Loucy (cell line): ENCODE measurements at regions not wholly inside any gene's neighbourhood (a gene's known extent, or its start where the extent isn't known, plus 50 kb on each side); places are given as distances from the start of the nearest gene placed in this dataset.

ENCODE experiments used
- H2AFZ ChIP-seq: fragments of 200-600 bp; sonication (generic); 2 replicates; pipeline ENCODE4 v1.6.0; 2016; ENCODE audit warnings: antibody characterized with exemption, mild to moderate bottlenecking, low read length, moderate library complexity
- H3F3A ChIP-seq: fragments of 200-600 bp; 2 replicates; pipeline ENCODE4 v1.6.0; 2016; ENCODE audit warnings: antibody characterized with exemption, low read depth, mild to moderate bottlenecking
- H3K27me3 ChIP-seq: fragments of 200-600 bp; sonication (generic); 2 replicates; pipeline ENCODE4 v1.6.1; 2014; ENCODE audit warnings: low read length, mild to moderate bottlenecking; ENCODE audit not compliant: insufficient read depth, poor library complexity, severe bottlenecking
- H3K36me3 ChIP-seq: fragments of 200-600 bp; sonication (generic); 2 replicates; pipeline ENCODE4 v1.6.1; 2016; ENCODE audit warnings: low read length; ENCODE audit not compliant: insufficient read depth
- H3K4me1 ChIP-seq: fragments of 200-600 bp; sonication (generic); 2 replicates; pipeline ENCODE4 v1.5.1; 2014; ENCODE audit warnings: low read length, mild to moderate bottlenecking; ENCODE audit not compliant: insufficient read depth, poor library complexity, severe bottlenecking
- H3K4me2 ChIP-seq: fragments of 200-600 bp; sonication (generic); 2 replicates; pipeline ENCODE4 v1.6.0; 2014; ENCODE audit warnings: antibody characterized with exemption, low read length, low read depth, mild to moderate bottlenecking; ENCODE audit not compliant: poor library complexity, severe bottlenecking
- H3K4me3 ChIP-seq: fragments of 200-600 bp; sonication (generic); 2 replicates; pipeline ENCODE4 v1.5.1; 2014; ENCODE audit warnings: low read length, mild to moderate bottlenecking, mixed read lengths; ENCODE audit not compliant: poor library complexity, severe bottlenecking
- H3K79me2 ChIP-seq: fragments of 200-600 bp; sonication (generic); 2 replicates; pipeline ENCODE4 v1.6.1; 2014; ENCODE audit warnings: low read length; ENCODE audit not compliant: insufficient read depth
- H3K9ac ChIP-seq: fragments of 200-600 bp; sonication (generic); 2 replicates; pipeline ENCODE4 v1.6.0; 2014; ENCODE audit warnings: mild to moderate bottlenecking, low read depth, low read length, moderate library complexity; ENCODE audit not compliant: poor library complexity, severe bottlenecking
- H3K9me2 ChIP-seq: fragments of 200-600 bp; sonication (generic); replicated peaks from 2 replicates; pipeline ENCODE4 v1.6.1; 2016; ENCODE audit warnings: low read depth, low read length, mixed read lengths
- H3K9me3 ChIP-seq: fragments of 200-600 bp; sonication (generic); 2 replicates; pipeline ENCODE4 v1.6.1; 2014; ENCODE audit warnings: mild to moderate bottlenecking, antibody characterized with exemption, low read length, low read depth; ENCODE audit not compliant: insufficient read depth
- H4K20me1 ChIP-seq: fragments of 200-600 bp; sonication (generic); 2 replicates; pipeline ENCODE4 v1.6.0; 2014; ENCODE audit warnings: antibody characterized with exemption, low read length, mild to moderate bottlenecking; ENCODE audit not compliant: insufficient read depth, poor library complexity, severe bottlenecking
- EZH2phosphoT487 ChIP-seq: fragments of 200-600 bp; IDR thresholded peaks from 2 replicates; pipeline ENCODE4 v1.6.1; 2018; ENCODE audit warnings: antibody characterized with exemption, mild to moderate bottlenecking, moderate library complexity, borderline replicate concordance
- TF ChIP-seq, protein P1 (sequence below): fragments of 200-600 bp; sonication (generic); conservative IDR thresholded peaks from 2 replicates; pipeline ENCODE4 v1.5.1; 2014; ENCODE audit warnings: mild to moderate bottlenecking, antibody characterized with exemption, low read length

- TF ChIP-seq, protein P1, sequence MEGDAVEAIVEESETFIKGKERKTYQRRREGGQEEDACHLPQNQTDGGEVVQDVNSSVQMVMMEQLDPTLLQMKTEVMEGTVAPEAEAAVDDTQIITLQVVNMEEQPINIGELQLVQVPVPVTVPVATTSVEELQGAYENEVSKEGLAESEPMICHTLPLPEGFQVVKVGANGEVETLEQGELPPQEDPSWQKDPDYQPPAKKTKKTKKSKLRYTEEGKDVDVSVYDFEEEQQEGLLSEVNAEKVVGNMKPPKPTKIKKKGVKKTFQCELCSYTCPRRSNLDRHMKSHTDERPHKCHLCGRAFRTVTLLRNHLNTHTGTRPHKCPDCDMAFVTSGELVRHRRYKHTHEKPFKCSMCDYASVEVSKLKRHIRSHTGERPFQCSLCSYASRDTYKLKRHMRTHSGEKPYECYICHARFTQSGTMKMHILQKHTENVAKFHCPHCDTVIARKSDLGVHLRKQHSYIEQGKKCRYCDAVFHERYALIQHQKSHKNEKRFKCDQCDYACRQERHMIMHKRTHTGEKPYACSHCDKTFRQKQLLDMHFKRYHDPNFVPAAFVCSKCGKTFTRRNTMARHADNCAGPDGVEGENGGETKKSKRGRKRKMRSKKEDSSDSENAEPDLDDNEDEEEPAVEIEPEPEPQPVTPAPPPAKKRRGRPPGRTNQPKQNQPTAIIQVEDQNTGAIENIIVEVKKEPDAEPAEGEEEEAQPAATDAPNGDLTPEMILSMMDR = no peak
- no peak for TF ChIP-seq EZH2phosphoT487
- Histone ChIP-seq H3K4me2 (no peak overlapping the region), H3K9ac (no peak overlapping the region), H4K20me1 (no peaks in the 10 kb centered on the region), H3K79me2 (no peaks in the 10 kb centered on the region), H3K4me3 (no peak overlapping the region), H2AFZ (no peak overlapping the region), H3K4me1 (peaks cover 22% of the 10 kb centered on the region), H3K36me3 (no peaks in the 10 kb centered on the region), H3K9me2 (no peaks in the 10 kb centered on the region), H3K9me3 (no peaks in the 10 kb centered on the region), H3F3A (no peaks in the 10 kb centered on the region), H3K27me3 (no peaks in the 10 kb centered on the region)
Measured at GRCh38 chr3:18888819-18889218, 259.5 kb upstream of the KCNH8 start.

- H3K4me2 ChIP-seq = no peak overlapping the region
- H2AFZ ChIP-seq = no peak overlapping the region
- H4K20me1 ChIP-seq = no peaks in the 10 kb centered on the region
- TF ChIP-seq, protein P1 = no peak
- TF ChIP-seq EZH2phosphoT487 = no peak
- no peaks in the 10 kb centered on the region for H3K9me3 ChIP-seq
- no peaks in the 10 kb centered on the region for H3F3A ChIP-seq
- no peaks in the 10 kb centered on the region for H3K9me2 ChIP-seq
- no peaks in the 10 kb centered on the region for H3K36me3 ChIP-seq
- H3K27me3 ChIP-seq = no peaks in the 10 kb centered on the region
- no peak overlapping the region for H3K9ac ChIP-seq
- peaks cover 22% of the 10 kb centered on the region for H3K4me1 ChIP-seq
- H3K79me2 ChIP-seq = no peaks in the 10 kb centered on the region
- no peak overlapping the region for H3K4me3 ChIP-seq
Measured at GRCh38 chr3:18888370-18888769, 259.9 kb upstream of the KCNH8 start.

DNA sequence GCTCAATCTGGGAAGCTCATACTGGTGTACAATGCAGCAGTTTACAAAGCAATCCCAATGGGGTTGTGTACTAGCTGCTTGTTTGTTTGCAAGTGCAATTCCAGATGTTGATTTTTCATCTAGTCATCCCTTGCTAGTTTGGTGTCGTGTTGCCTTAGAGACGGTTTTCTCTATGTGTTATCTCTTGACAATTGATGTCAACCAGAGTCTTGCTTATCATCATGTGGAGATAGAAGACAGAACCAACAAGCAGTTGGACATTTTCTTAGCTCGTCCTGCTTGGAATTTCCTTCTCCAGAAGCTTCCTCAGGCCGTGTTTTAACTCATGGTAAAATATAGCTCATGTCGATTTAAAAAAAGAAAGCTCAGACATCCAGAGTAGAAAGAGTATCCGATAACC is 262.0 kb upstream of the KCNH8 start:
- no peaks in the 10 kb centered on the region for H3K9me2 ChIP-seq
- no peaks in the 10 kb centered on the region for H3K27me3 ChIP-seq
- H4K20me1 ChIP-seq = no peaks in the 10 kb centered on the region
- H3K4me2 ChIP-seq = no peak overlapping the region
- TF ChIP-seq EZH2phosphoT487 = no peak
- TF ChIP-seq, protein P1 = no peak
- H3K79me2 ChIP-seq = no peaks in the 10 kb centered on the region
- H3K9ac ChIP-seq = no peak overlapping the region
- no peaks in the 10 kb centered on the region for H3K36me3 ChIP-seq
- H3F3A ChIP-seq = no peaks in the 10 kb centered on the region
- H3K4me3 ChIP-seq = no peak overlapping the region
- H3K4me1 ChIP-seq = peaks cover 9% of the 10 kb centered on the region
- no peak overlapping the region for H2AFZ ChIP-seq
- no peaks in the 10 kb centered on the region for H3K9me3 ChIP-seq
